COLO668 (cell line): ENCODE measurements at regions not wholly inside any gene's neighbourhood (a gene's known extent, or its start where the extent isn't known, plus 50 kb on each side); places are given as distances from the start of the nearest gene placed in this dataset.

Experiments
- DNase-seq: peaks from one replicate; lab custom pipeline; 2025; ENCODE audit not compliant: unreplicated experiment; lab: John Stamatoyannopoulos, UW

- no peak for DNase-seq
Observed at GRCh38 chr10:84078771-84079170, 60.5 kb upstream of the GHITM start.

GRCh38 chr10:84084342-84084741, 55.0 kb upstream of the GHITM start:
- no peak for DNase-seq

- DNase-seq, result no peak
Observed at GRCh38 chr10:84087202-84087601, 52.1 kb upstream of the GHITM start.

GRCh38 chr10:84088626-84089025, 50.7 kb upstream of the GHITM start:
- no peak for DNase-seq

GRCh38 chr10:84089162-84089561, 50.1 kb upstream of the GHITM start:
- DNase-seq, result no peak
